Mesenchymal stem cell (in vitro differentiated cells and primary cell): ENCODE measurements at regions not wholly inside any gene's neighbourhood (a gene's known extent, or its start where the extent isn't known, plus 50 kb on each side); places are given as distances from the start of the nearest gene placed in this dataset.

Experiments used
- DNase-seq: peaks from one replicate; pipeline ENCODE4 v3.0.0-alpha.2; 2013
- H2AFZ ChIP-seq: one replicate; pipeline ENCODE4 v1.6.1; 2013; ENCODE audit warnings: low read depth, mild to moderate bottlenecking, control low read depth, inconsistent platforms, low read length, moderate library complexity
- H2AK5ac ChIP-seq: 2 replicates; pipeline ENCODE4 v1.6.1; 2013; ENCODE audit warnings: low read length, moderate library complexity, mild to moderate bottlenecking, inconsistent platforms; ENCODE audit not compliant: severe bottlenecking
- H2BK120ac ChIP-seq: one replicate; pipeline ENCODE4 v1.6.1; 2013; ENCODE audit warnings: low read depth, mild to moderate bottlenecking, inconsistent platforms, low read length, moderate library complexity
- H2BK12ac ChIP-seq, 2 experiments: one replicate each; pipeline ENCODE4 v1.6.1; 2013; ENCODE audit warnings: inconsistent platforms in 2 of 2, low read length in 2 of 2, mild to moderate bottlenecking in 2 of 2, moderate library complexity in 2 of 2, control low read depth in 1 of 2
- H2BK15ac ChIP-seq: one replicate; pipeline ENCODE4 v1.6.1; 2013; ENCODE audit warnings: mild to moderate bottlenecking, low read depth, inconsistent platforms; ENCODE audit not compliant: poor library complexity, severe bottlenecking
- H2BK5ac ChIP-seq: 2 replicates; pipeline ENCODE4 v1.6.1; 2013; ENCODE audit warnings: low read depth, mild to moderate bottlenecking, low read length, control low read depth, inconsistent platforms; ENCODE audit not compliant: poor library complexity, severe bottlenecking
- H3K14ac ChIP-seq, 2 experiments: one replicate each; pipeline ENCODE4 v1.6.1; 2013; ENCODE audit warnings: inconsistent platforms in 2 of 2, low read length in 2 of 2, control low read depth in 1 of 2, mild to moderate bottlenecking in 1 of 2, moderate library complexity in 1 of 2
- H3K18ac ChIP-seq, 2 experiments: one replicate each; pipeline ENCODE4 v1.6.1; 2013; ENCODE audit warnings: inconsistent platforms in 2 of 2, low read length in 2 of 2, control low read depth in 1 of 2, low read depth in 1 of 2, mild to moderate bottlenecking in 1 of 2
- H3K23ac ChIP-seq, 2 experiments: one replicate each; pipeline ENCODE4 v1.6.1; 2013; ENCODE audit warnings: inconsistent platforms in 2 of 2, low read length in 2 of 2, mild to moderate bottlenecking in 2 of 2, moderate library complexity in 2 of 2, control low read depth in 1 of 2
- H3K27ac ChIP-seq: 2 replicates; pipeline ENCODE4 v1.5.1; 2013; ENCODE audit warnings: mild to moderate bottlenecking, moderate library complexity, low read length, control low read depth, inconsistent platforms; ENCODE audit not compliant: poor library complexity, severe bottlenecking
- H3K27me3 ChIP-seq, 2 experiments: 2 replicates each; pipeline versions ENCODE4 v1.6.1 to v1.7.0; 2013; ENCODE audit warnings: low read length in 2 of 2, mild to moderate bottlenecking in 2 of 2, moderate library complexity in 2 of 2, control low read depth in 1 of 2, inconsistent platforms in 1 of 2; ENCODE audit not compliant: control insufficient read depth in 1 of 2, insufficient read depth in 1 of 2
- H3K36me3 ChIP-seq, 2 experiments: 2 replicates each; pipeline versions ENCODE4 v1.6.1 to v1.7.0; 2013; ENCODE audit warnings: low read length in 2 of 2, control low read depth in 1 of 2, inconsistent platforms in 1 of 2, low read depth in 1 of 2, mild to moderate bottlenecking in 1 of 2; ENCODE audit not compliant: insufficient read depth in 2 of 2, control insufficient read depth in 1 of 2
- H3K4ac ChIP-seq, 2 experiments: one replicate each; pipeline ENCODE4 v1.6.1; 2013; ENCODE audit warnings: inconsistent platforms in 2 of 2, low read length in 2 of 2, mild to moderate bottlenecking in 2 of 2, moderate library complexity in 2 of 2, control low read depth in 1 of 2, low read depth in 1 of 2
- H3K4me1 ChIP-seq: 2 replicates; pipeline ENCODE4 v1.6.1; 2013; ENCODE audit warnings: low read depth, low read length, control low read depth; ENCODE audit not compliant: control insufficient read depth, insufficient read depth
- H3K4me2 ChIP-seq: 2 replicates; pipeline ENCODE4 v1.6.1; 2013; ENCODE audit warnings: low read length, mild to moderate bottlenecking, inconsistent platforms; ENCODE audit not compliant: poor library complexity, severe bottlenecking
- H3K4me3 ChIP-seq, 2 experiments: 2 replicates each; pipeline versions ENCODE4 v1.5.1 to v1.7.0; 2013; ENCODE audit warnings: low read length in 2 of 2, mild to moderate bottlenecking in 2 of 2, control low read depth in 1 of 2, low read depth in 1 of 2; ENCODE audit not compliant: insufficient read depth in 1 of 2
- H3K79me1 ChIP-seq: replicated peaks from 2 replicates; pipeline ENCODE4 v1.6.1; 2013; ENCODE audit warnings: mild to moderate bottlenecking, control low read depth, low read length, inconsistent platforms; ENCODE audit not compliant: poor library complexity, severe bottlenecking
- H3K9ac ChIP-seq: 2 replicates; pipeline ENCODE4 v1.7.0; 2013; ENCODE audit warnings: mild to moderate bottlenecking, low read length, moderate library complexity
- H3K9me3 ChIP-seq: 2 replicates; pipeline ENCODE4 v1.7.0; 2013; ENCODE audit warnings: mild to moderate bottlenecking, low read length; ENCODE audit not compliant: control insufficient read depth
- H4K8ac ChIP-seq: one replicate; pipeline ENCODE4 v1.6.1; 2013; ENCODE audit warnings: inconsistent platforms, mild to moderate bottlenecking, low read length, moderate library complexity
- H4K91ac ChIP-seq: one replicate; pipeline ENCODE4 v1.6.1; 2013; ENCODE audit warnings: mild to moderate bottlenecking, low read length, inconsistent platforms
- WGBS: methylation state at CpG from one replicate; pipeline ENCODE4 v1.1.7; 2013; ENCODE audit warnings: mixed read lengths; 5-methylcytosine and 5-hydroxymethylcytosine counted together

DNA sequence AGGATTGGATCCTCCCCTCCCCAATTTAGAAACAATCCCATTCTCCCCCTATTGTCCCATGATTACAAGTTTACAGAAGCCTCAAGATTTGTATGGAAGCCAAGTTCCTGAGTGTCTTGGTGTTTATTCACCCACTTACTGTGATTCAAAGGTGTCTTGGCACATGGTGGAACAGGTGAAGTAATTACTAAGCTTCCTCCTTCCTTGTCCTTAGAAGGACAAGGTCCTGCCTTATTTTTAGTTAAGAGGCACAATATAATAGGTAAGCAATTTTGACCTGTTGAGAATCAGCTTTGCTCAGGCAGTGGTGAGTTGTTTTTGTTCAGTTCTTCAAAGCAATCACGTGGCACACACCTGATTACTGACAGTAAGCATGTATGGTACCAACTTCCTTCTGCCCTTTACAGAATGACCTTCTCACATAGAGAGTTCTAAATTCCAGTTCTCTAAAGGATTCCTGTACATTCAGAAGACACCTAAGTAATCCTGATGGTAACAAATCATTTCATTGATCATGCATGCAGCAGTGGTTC is 60.7 kb upstream of the SLC13A1 start:
- no peak overlapping the region for H3K18ac ChIP-seq
- H3K27ac ChIP-seq: no peak overlapping the region
- no peak overlapping the region for H2BK120ac ChIP-seq
- H2AK5ac ChIP-seq: no peak overlapping the region
- no peaks in the 10 kb centered on the region for H3K9me3 ChIP-seq
- DNase-seq: no peak
- H2BK12ac ChIP-seq: no peak overlapping the region
- no peak overlapping the region for H3K4me2 ChIP-seq
- no peak overlapping the region for H2AFZ ChIP-seq
- H3K9ac ChIP-seq: no peak overlapping the region
- no peak overlapping the region for H4K91ac ChIP-seq
- H3K4me1 ChIP-seq: no peaks in the 10 kb centered on the region
- no peaks in the 10 kb centered on the region for H3K79me1 ChIP-seq
- H3K14ac ChIP-seq: no peak overlapping the region
- H3K4ac ChIP-seq: no peak overlapping the region
- H3K4me3 ChIP-seq: no peak overlapping the region
- 53% methylated on average over 1 of the region's 1 CpG for WGBS
- no peaks in the 10 kb centered on the region for H3K36me3 ChIP-seq
- no peak overlapping the region for H3K23ac ChIP-seq
- no peaks in the 10 kb centered on the region for H3K27me3 ChIP-seq
- no peak overlapping the region for H2BK5ac ChIP-seq
- no peak overlapping the region for H4K8ac ChIP-seq
- no peak overlapping the region for H2BK15ac ChIP-seq

DNA sequence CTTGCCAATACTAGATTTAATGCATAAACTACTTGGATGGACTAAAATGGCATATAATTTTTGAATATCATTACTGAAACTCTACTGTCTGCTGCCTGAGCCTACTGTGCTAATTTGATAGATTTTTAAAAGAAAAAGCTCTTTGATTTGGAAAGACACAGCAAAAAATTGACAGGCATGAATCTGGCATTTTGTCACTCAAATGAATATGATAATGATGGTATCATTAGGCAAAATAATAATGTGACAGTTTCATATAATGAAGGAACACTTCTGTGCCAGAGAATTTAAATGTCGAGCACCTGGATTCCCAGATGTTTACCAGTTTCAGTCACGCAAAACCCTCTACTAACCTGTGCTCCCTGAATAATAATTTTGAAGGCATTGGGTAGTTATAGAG is 60.0 kb upstream of the SLC13A1 start:
- WGBS: no CpG with 5 or more reads among the region's 2 CpGs
- no peaks in the 10 kb centered on the region for H3K79me1 ChIP-seq
- H3K36me3 ChIP-seq: no peaks in the 10 kb centered on the region

More for the DNA sequence above, 60.0 kb upstream of the SLC13A1 start:
- Histone ChIP-seq H2BK120ac (no peak overlapping the region), H2AK5ac (no peak overlapping the region), H2AFZ (no peak overlapping the region), H3K9ac (no peak overlapping the region), H3K4me2 (no peak overlapping the region), H4K8ac (no peak overlapping the region), H3K4me3 (no peak overlapping the region), H3K4me1 (no peaks in the 10 kb centered on the region), H4K91ac (no peak overlapping the region), H3K4ac (no peak overlapping the region), H2BK12ac (no peak overlapping the region), H3K23ac (no peak overlapping the region), H3K27ac (no peak overlapping the region), H3K14ac (no peak overlapping the region), H3K9me3 (no peaks in the 10 kb centered on the region), H2BK5ac (no peak overlapping the region), H2BK15ac (no peak overlapping the region), H3K18ac (no peak overlapping the region), H3K27me3 (no peaks in the 10 kb centered on the region)
- DNase-seq: no peak
